Vagina (tissue), 2 donors: ENCODE measurements at regions not wholly inside any gene's neighbourhood (a gene's known extent, or its start where the extent isn't known, plus 50 kb on each side); places are given as distances from the start of the nearest gene placed in this dataset.

Source experiments
- POLR2A ChIP-seq, 2 donors: fragments of 450-650 bp; IDR thresholded peaks; one replicate each; pipeline ENCODE4 v1.6.1; 2017; ENCODE audit warnings: antibody characterized with exemption in 2 of 2, mild to moderate bottlenecking in 2 of 2, moderate library complexity in 2 of 2
- POLR2AphosphoS5 ChIP-seq, 2 donors: sonication (generic); formaldehyde crosslinking; IDR thresholded peaks; one replicate each; pipeline ENCODE4 v1.9.0; 2017; ENCODE audit warnings: antibody characterized with exemption in 2 of 2, mild to moderate bottlenecking in 2 of 2, low read depth in 1 of 2; ENCODE audit not compliant: insufficient read depth in 1 of 2
- TF ChIP-seq, protein P1 (sequence below), 3 experiments: fragments of 450-650 bp in 2 of 3; fragments of 200-600 bp in 1 of 3; sonication (generic) in 1 of 3; IDR thresholded peaks; one replicate each; pipeline ENCODE4 v1.5.1; 2017 to 2019; ENCODE audit warnings: antibody characterized with exemption in 3 of 3, mild to moderate bottlenecking in 2 of 3, moderate library complexity in 2 of 3

DNA sequence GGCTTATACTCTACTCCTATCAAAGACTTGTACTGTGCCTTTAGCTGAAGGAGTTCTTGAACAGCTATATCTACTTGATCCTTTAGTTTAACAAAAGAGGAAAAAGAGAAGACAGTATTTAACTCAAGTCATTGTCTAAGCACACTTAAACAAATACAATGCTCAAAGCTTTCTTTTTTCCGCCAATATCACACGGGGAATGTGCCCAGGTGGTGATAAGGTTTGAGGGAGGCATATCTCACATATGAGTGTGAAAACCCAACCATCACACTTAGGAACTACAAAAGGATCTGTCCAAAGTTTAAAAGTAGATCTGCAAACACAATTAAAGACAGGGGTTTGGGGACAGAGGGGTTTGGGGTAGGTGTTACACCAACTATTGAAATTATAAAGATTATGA lies 59.0 kb upstream of the SLC30A10 start:
- TF ChIP-seq, protein P1, sequence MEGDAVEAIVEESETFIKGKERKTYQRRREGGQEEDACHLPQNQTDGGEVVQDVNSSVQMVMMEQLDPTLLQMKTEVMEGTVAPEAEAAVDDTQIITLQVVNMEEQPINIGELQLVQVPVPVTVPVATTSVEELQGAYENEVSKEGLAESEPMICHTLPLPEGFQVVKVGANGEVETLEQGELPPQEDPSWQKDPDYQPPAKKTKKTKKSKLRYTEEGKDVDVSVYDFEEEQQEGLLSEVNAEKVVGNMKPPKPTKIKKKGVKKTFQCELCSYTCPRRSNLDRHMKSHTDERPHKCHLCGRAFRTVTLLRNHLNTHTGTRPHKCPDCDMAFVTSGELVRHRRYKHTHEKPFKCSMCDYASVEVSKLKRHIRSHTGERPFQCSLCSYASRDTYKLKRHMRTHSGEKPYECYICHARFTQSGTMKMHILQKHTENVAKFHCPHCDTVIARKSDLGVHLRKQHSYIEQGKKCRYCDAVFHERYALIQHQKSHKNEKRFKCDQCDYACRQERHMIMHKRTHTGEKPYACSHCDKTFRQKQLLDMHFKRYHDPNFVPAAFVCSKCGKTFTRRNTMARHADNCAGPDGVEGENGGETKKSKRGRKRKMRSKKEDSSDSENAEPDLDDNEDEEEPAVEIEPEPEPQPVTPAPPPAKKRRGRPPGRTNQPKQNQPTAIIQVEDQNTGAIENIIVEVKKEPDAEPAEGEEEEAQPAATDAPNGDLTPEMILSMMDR (IDR thresholded peaks at IDR 0.05) = no peak
- TF ChIP-seq POLR2AphosphoS5 (IDR thresholded peaks at IDR 0.05; ENCODE audit: insufficient read depth in 1 of 2, low read depth in 1 of 2) (no peak), POLR2A (IDR thresholded peaks at IDR 0.05) (no peak)
